DND-41 (cell line): ENCODE measurements at regions not wholly inside any gene's neighbourhood (a gene's known extent, or its start where the extent isn't known, plus 50 kb on each side); places are given as distances from the start of the nearest gene placed in this dataset.

ENCODE experiments used
- ATAC-seq: fragments of 200-7000 bp; cut with Tn5 transposase; 3 replicates; pipeline ENCODE4 v1.9.1; 2021; ENCODE audit warnings: low read depth; ENCODE audit not compliant: insufficient read depth
- DNase-seq: peaks from one replicate; pipeline ENCODE4 v3.0.0-alpha.2; 2020
- H2AFZ ChIP-seq: 2 replicates; pipeline ENCODE4 v1.6.0; 2012; ENCODE audit warnings: low read depth, low read length
- H3K27ac ChIP-seq: 2 replicates; pipeline ENCODE4 v1.5.1; 2012; ENCODE audit warnings: low read length, inconsistent platforms
- H3K27me3 ChIP-seq: fragments of 200-600 bp; sonication (generic); 2 replicates; pipeline ENCODE4 v1.6.0; 2012; ENCODE audit warnings: low read length, mild to moderate bottlenecking, inconsistent platforms; ENCODE audit not compliant: insufficient read depth, poor library complexity
- H3K36me3 ChIP-seq: 2 replicates; pipeline ENCODE4 v1.5.1; 2012; ENCODE audit warnings: low read length, inconsistent platforms; ENCODE audit not compliant: insufficient read depth
- H3K4me1 ChIP-seq: 2 replicates; pipeline ENCODE4 v1.5.1; 2012; ENCODE audit warnings: mild to moderate bottlenecking, low read length; ENCODE audit not compliant: insufficient read depth
- H3K4me2 ChIP-seq: 2 replicates; pipeline ENCODE4 v1.6.0; 2012; ENCODE audit warnings: mild to moderate bottlenecking, moderate library complexity, low read length, inconsistent platforms; ENCODE audit not compliant: insufficient read depth
- H3K4me3 ChIP-seq, 2 experiments: fragments of 200-600 bp in 1 of 2; shearing (Covaris generic) in 1 of 2; 2 replicates each; pipeline ENCODE4 v1.5.1; 2012 to 2016; ENCODE audit warnings: inconsistent platforms in 2 of 2, low read length in 2 of 2, mild to moderate bottlenecking in 2 of 2, low read depth in 1 of 2, moderate library complexity in 1 of 2
- H3K79me2 ChIP-seq: 2 replicates; pipeline ENCODE4 v1.6.0; 2012; ENCODE audit warnings: low read length, inconsistent platforms; ENCODE audit not compliant: insufficient read depth
- H3K9ac ChIP-seq: 2 replicates; pipeline ENCODE4 v1.6.0; 2012; ENCODE audit warnings: low read depth, mild to moderate bottlenecking, inconsistent platforms, low read length, moderate library complexity
- H3K9me3 ChIP-seq: 2 replicates; pipeline ENCODE4 v1.5.1; 2012; ENCODE audit warnings: low read length, moderate library complexity, mild to moderate bottlenecking, inconsistent platforms; ENCODE audit not compliant: insufficient read depth, severe bottlenecking
- H4K20me1 ChIP-seq: 2 replicates; pipeline ENCODE4 v1.6.0; 2012; ENCODE audit warnings: low read length; ENCODE audit not compliant: insufficient read depth
- CTCF ChIP-seq: IDR thresholded peaks from 2 replicates; pipeline ENCODE4 v1.5.1; 2012; ENCODE audit warnings: borderline replicate concordance, low read length, moderate library complexity, mild to moderate bottlenecking; ENCODE audit not compliant: poor library complexity, severe bottlenecking; ENCODE audit errors: extremely low read depth
- EZH2 ChIP-seq: IDR thresholded peaks from 3 replicates; pipeline ENCODE4 v1.6.1; 2012; ENCODE audit warnings: borderline replicate concordance, low read depth, mild to moderate bottlenecking, moderate library complexity, low read length, inconsistent platforms; ENCODE audit not compliant: severe bottlenecking

DNA sequence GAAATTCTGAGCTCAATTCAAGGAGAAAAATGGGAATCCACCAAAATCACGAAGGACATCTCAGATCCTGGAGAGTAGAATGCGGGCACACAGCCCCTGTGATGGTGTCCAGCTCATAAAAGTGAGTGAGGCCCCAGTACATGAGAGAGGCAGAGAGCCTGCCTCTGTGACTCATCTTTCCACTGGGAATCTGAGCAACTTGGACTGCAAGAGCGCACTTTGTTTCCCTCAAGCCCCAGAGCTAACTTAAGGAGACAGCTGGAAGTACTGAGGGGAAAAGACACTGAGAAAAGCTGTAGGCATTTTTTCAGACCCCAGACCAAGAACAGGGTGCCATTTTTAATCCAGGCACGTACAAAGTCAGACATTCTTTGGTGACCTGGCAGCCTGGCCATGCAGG is 273.7 kb downstream of the C11orf87 start:
- no peak overlapping the region for H3K4me3 ChIP-seq
- no peaks in the 10 kb centered on the region for H3K79me2 ChIP-seq
- no peaks in the 10 kb centered on the region for H3K36me3 ChIP-seq
- H4K20me1 ChIP-seq: no peaks in the 10 kb centered on the region
- no peak overlapping the region for H3K9ac ChIP-seq
- H3K4me1 ChIP-seq: no peaks in the 10 kb centered on the region
- no peak overlapping the region for H2AFZ ChIP-seq
- no peak for TF ChIP-seq CTCF
- no peak for TF ChIP-seq EZH2
- DNase-seq (no peak), ATAC-seq (no peak)
- no peak overlapping the region for H3K4me2 ChIP-seq
- no peak overlapping the region for H3K27ac ChIP-seq
- peaks cover 20% of the 10 kb centered on the region for H3K9me3 ChIP-seq
- no peaks in the 10 kb centered on the region for H3K27me3 ChIP-seq

DNA sequence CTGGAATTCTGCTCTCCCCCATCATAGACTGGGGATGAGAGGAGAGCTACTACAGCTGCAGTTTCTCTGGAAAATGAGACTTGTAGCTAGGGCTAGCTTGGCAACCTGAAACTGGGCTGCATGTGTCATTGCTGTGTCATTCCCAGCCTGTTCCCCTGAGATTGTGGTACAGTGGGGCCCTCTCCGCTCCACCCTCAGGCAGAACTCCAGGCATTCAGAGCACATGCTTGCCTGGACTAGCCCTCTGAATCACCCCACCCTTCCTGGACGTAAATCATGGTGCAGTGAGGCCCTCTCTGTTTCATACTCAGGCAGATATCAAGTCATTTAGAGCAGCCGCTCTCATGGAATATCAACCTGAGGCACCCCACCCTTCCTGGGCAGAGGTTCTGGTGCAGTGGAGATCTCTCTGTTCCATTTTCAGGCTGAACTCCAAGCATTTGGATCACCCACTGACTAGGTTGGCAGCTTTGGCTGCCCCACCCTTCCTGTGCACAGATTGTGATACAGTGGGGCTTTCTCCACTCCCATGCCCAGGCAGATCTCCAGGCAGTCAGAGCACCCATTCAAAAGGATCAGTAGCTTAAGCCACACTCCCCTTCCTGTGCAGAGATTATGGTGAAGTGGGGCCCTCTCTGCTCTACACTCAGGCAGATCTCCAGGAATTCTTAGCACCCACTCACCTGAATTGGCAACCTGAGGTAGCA is 274.4 kb downstream of the C11orf87 start:
- H3K79me2 ChIP-seq: no peaks in the 10 kb centered on the region
- no peak overlapping the region for H3K4me2 ChIP-seq
- H3K4me3 ChIP-seq: no peak overlapping the region
- TF ChIP-seq EZH2 (no peak), CTCF (no peak)
- ATAC-seq (no peak), DNase-seq (no peak)
- no peaks in the 10 kb centered on the region for H3K27me3 ChIP-seq
- H3K36me3 ChIP-seq: no peaks in the 10 kb centered on the region
- no peaks in the 10 kb centered on the region for H4K20me1 ChIP-seq
- H3K9me3 ChIP-seq: peaks cover 20% of the 10 kb centered on the region
- H3K4me1 ChIP-seq: no peaks in the 10 kb centered on the region
- no peak overlapping the region for H2AFZ ChIP-seq
- H3K27ac ChIP-seq: no peak overlapping the region
- no peak overlapping the region for H3K9ac ChIP-seq

- Histone ChIP-seq H3K4me3 (no peak overlapping the region), H2AFZ (no peak overlapping the region), H3K79me2 (no peaks in the 10 kb centered on the region), H3K27ac (no peak overlapping the region), H3K9ac (no peak overlapping the region), H3K27me3 (no peaks in the 10 kb centered on the region), H3K4me2 (no peak overlapping the region), H3K4me1 (no peaks in the 10 kb centered on the region), H3K9me3 (peaks cover 20% of the 10 kb centered on the region), H3K36me3 (no peaks in the 10 kb centered on the region), H4K20me1 (no peaks in the 10 kb centered on the region)
- DNase-seq: peak; percentile 8
- peak; percentile 73 for ATAC-seq
- no peak for TF ChIP-seq EZH2
- peak; percentile 66 for TF ChIP-seq CTCF
These were observed 275.3 kb downstream of the C11orf87 start for GRCh38 chr11:109697140-109697843.
